SK-N-SH (cell line): ENCODE measurements at regions not wholly inside any gene's neighbourhood (a gene's known extent, or its start where the extent isn't known, plus 50 kb on each side); places are given as distances from the start of the nearest gene placed in this dataset.

Experiments used
- CTCF ChIA-PET: fragments of 300-600, 350-600 bp; formaldehyde crosslinking; extraction: SDS; loops from one replicate; lab custom pipeline; 2021; lab: Yijun Ruan, JAX
- POLR2A ChIA-PET: fragments of 350-600 bp; sonication (Branson Sonifier 250); formaldehyde crosslinking; extraction: SDS; loops from one replicate; lab custom pipeline; 2020; ENCODE audit warnings: antibody characterized with exemption, inconsistent platforms; lab: Yijun Ruan, JAX
- DNase-seq: peaks from one replicate; pipeline ENCODE4 v3.0.0; 2012
- H2AFZ ChIP-seq: fragments of 200-600 bp; sonication (generic); 2 replicates; pipeline ENCODE4 v1.8.1; 2016; ENCODE audit warnings: antibody characterized with exemption, mild to moderate bottlenecking, low read depth
- H3F3A ChIP-seq: fragments of 200-600 bp; sonication (generic); replicated peaks from 2 replicates; pipeline ENCODE3; 2016; ENCODE audit warnings: antibody characterized with exemption, mild to moderate bottlenecking; ENCODE audit not compliant: insufficient read depth
- H3K27ac ChIP-seq, 2 experiments: fragments of 200-500 bp in 1 of 2; fragments of 200-600 bp in 1 of 2; sonication (Bioruptor generic) in 1 of 2; sonication (generic), shearing (Covaris generic) in 1 of 2; 2 replicates each; pipeline versions ENCODE4 v1.5.1 to v1.6.1; 2014 to 2016; ENCODE audit warnings: low read depth in 2 of 2, inconsistent platforms in 1 of 2, low read length in 1 of 2, mild to moderate bottlenecking in 1 of 2, mixed read lengths in 1 of 2
- H3K27me3 ChIP-seq: fragments of 200-600 bp; sonication (generic), shearing (Covaris generic); 2 replicates; pipeline ENCODE4 v1.6.1; 2016; ENCODE audit warnings: mixed run types; ENCODE audit not compliant: insufficient read depth
- H3K36me3 ChIP-seq, 2 experiments: fragments of 200-500 bp in 1 of 2; fragments of 200-600 bp in 1 of 2; sonication (Bioruptor generic) in 1 of 2; sonication (generic) in 1 of 2; replicated peaks in 1 of 2; 2 replicates each; pipeline versions ENCODE3 to v1.5.1; 2014 to 2016; ENCODE audit warnings: low read length in 1 of 2, mild to moderate bottlenecking in 1 of 2; ENCODE audit not compliant: insufficient read depth in 2 of 2, control insufficient read depth in 1 of 2
- H3K4me1 ChIP-seq, 2 experiments: fragments of 200-500 bp in 1 of 2; fragments of 200-600 bp in 1 of 2; sonication (Bioruptor generic) in 1 of 2; sonication (generic), shearing (Covaris generic) in 1 of 2; 2 replicates each; pipeline versions ENCODE4 v1.5.1 to v1.6.1; 2014 to 2016; ENCODE audit warnings: low read depth in 1 of 2, low read length in 1 of 2, mixed run types in 1 of 2; ENCODE audit not compliant: insufficient read depth in 2 of 2, control insufficient read depth in 1 of 2
- H3K4me2 ChIP-seq: fragments of 200-600 bp; sonication (generic), shearing (Covaris generic); 2 replicates; pipeline ENCODE4 v1.6.1; 2017; ENCODE audit warnings: mixed run types
- H3K4me3 ChIP-seq, 2 experiments: fragments of 200-500 bp in 1 of 2; fragments of 200-600 bp in 1 of 2; sonication (Bioruptor generic) in 1 of 2; sonication (generic), shearing (Covaris generic) in 1 of 2; 2 replicates each; pipeline versions ENCODE4 v1.5.1 to v1.8.1; 2014 to 2016; ENCODE audit warnings: low read depth in 2 of 2, inconsistent platforms in 1 of 2, low read length in 1 of 2, mild to moderate bottlenecking in 1 of 2, mixed read lengths in 1 of 2, moderate library complexity in 1 of 2
- H3K79me2 ChIP-seq: fragments of 200-600 bp; sonication (generic); 2 replicates; pipeline ENCODE4 v1.8.1; 2017; ENCODE audit warnings: mild to moderate bottlenecking; ENCODE audit not compliant: insufficient read depth
- H3K9ac ChIP-seq: fragments of 200-600 bp; sonication (generic); 2 replicates; pipeline ENCODE4 v1.6.1; 2017; ENCODE audit warnings: mixed run types
- H3K9me2 ChIP-seq: fragments of 200-600 bp; sonication (generic); 2 replicates; pipeline ENCODE4 v1.6.1; 2017; ENCODE audit warnings: mixed run types
- H3K9me3 ChIP-seq: fragments of 200-600 bp; sonication (generic); 2 replicates; pipeline ENCODE4 v1.6.1; 2017; ENCODE audit warnings: mixed run types, mild to moderate bottlenecking, moderate library complexity
- H4K20me1 ChIP-seq: fragments of 200-600 bp; sonication (generic); 2 replicates; pipeline ENCODE4 v1.6.1; 2017; ENCODE audit warnings: mild to moderate bottlenecking, mixed run types; ENCODE audit not compliant: insufficient read depth
- CTCF ChIP-seq: fragments of 200-600 bp; sonication (generic); IDR thresholded peaks from 2 replicates; pipeline ENCODE4 v1.6.1; 2017; ENCODE audit warnings: antibody characterized with exemption, mild to moderate bottlenecking, moderate library complexity
- EP300 ChIP-seq, 2 experiments: IDR thresholded peaks; 2 replicates each; pipeline versions ENCODE4 v1.4.0 to v1.6.1; 2012; ENCODE audit warnings: borderline replicate concordance in 1 of 2, low read depth in 1 of 2, low read length in 1 of 2
- GABPA ChIP-seq: IDR thresholded peaks from 2 replicates; pipeline ENCODE4 v1.4.0; 2012; ENCODE audit warnings: low read depth, mild to moderate bottlenecking
- NFIC ChIP-seq: IDR thresholded peaks from 2 replicates; pipeline ENCODE4 v1.4.0; 2012; ENCODE audit warnings: borderline replicate concordance
- POLR2AphosphoS5 ChIP-seq: IDR thresholded peaks from 2 replicates; pipeline ENCODE4 v1.6.1; 2012; ENCODE audit warnings: low read depth, low read length
- RAD21 ChIP-seq: IDR thresholded peaks from 2 replicates; pipeline ENCODE4 v1.6.1; 2012; ENCODE audit warnings: mild to moderate bottlenecking, low read length
- RCOR1 ChIP-seq: fragments of 150-350 bp; IDR thresholded peaks from 2 replicates; pipeline ENCODE4 v1.6.1; 2017; ENCODE audit warnings: antibody characterized with exemption, low read length
- RFX5 ChIP-seq: IDR thresholded peaks from 2 replicates; pipeline ENCODE4 v1.6.1; 2012; ENCODE audit warnings: mild to moderate bottlenecking, improper control_type of control experiment, low read length
- RXRA ChIP-seq: IDR thresholded peaks from 2 replicates; pipeline ENCODE4 v1.4.0; 2012; ENCODE audit warnings: low read depth, mild to moderate bottlenecking, borderline replicate concordance
- SIN3A ChIP-seq: IDR thresholded peaks from 2 replicates; pipeline ENCODE4 v1.6.1; 2012; ENCODE audit warnings: low read depth, mild to moderate bottlenecking, low read length, moderate library complexity, borderline replicate concordance
- TCF12 ChIP-seq: IDR thresholded peaks from 2 replicates; pipeline ENCODE4 v1.4.0; 2012
- TEAD4 ChIP-seq: IDR thresholded peaks from 2 replicates; pipeline ENCODE4 v1.4.0; 2012; ENCODE audit warnings: mild to moderate bottlenecking, borderline replicate concordance; ENCODE audit not compliant: insufficient read depth
- YY1 ChIP-seq: IDR thresholded peaks from 2 replicates; pipeline ENCODE4 v1.4.0; 2012; ENCODE audit warnings: low read depth, mild to moderate bottlenecking
- ZBTB33 ChIP-seq: IDR thresholded peaks from 2 replicates; pipeline ENCODE4 v1.4.0; 2012; ENCODE audit warnings: low read depth, borderline replicate concordance
- WGBS: methylation state at CpG from one replicate; pipeline ENCODE4 v1.1.6; 2017; ENCODE audit warnings: low lambda C conversion rate; 5-methylcytosine and 5-hydroxymethylcytosine counted together

- ChIA-PET CTCF (interaction anchor here (0.7 to 0.9 kb wide), 2 partner anchors 801 to 822 kb away, joined by 3 read pairs; no protein-coding TSS in a partner anchor), POLR2A (interaction anchor here (0.6 kb wide), 1 partner anchor 580 kb away, joined by 4 read pairs; no protein-coding TSS in a partner anchor)
- Histone ChIP-seq H3K4me2 (no peak overlapping the region), H3K9me3 (no peaks in the 10 kb centered on the region), H2AFZ (no peak overlapping the region), H3K36me3 (no peaks in the 10 kb centered on the region), H3K27ac (no peak overlapping the region), H3K79me2 (no peaks in the 10 kb centered on the region), H3K27me3 (no peaks in the 10 kb centered on the region), H4K20me1 (no peaks in the 10 kb centered on the region), H3K4me3 (no peak overlapping the region), H3K9ac (no peak overlapping the region), H3K9me2 (no peaks in the 10 kb centered on the region), H3F3A (no peaks in the 10 kb centered on the region), H3K4me1 (peaks cover 2 to 19% of the 10 kb centered on the region in 2 experiments; a peak in 2 of 4 replicates)
- no peak for DNase-seq
- 54% methylated on average over 3 of the region's 3 CpGs for WGBS
- no peak for TF ChIP-seq POLR2AphosphoS5
- no peak for TF ChIP-seq CTCF
- TF ChIP-seq GABPA = no peak
- no peak for TF ChIP-seq SIN3A
- no peak for TF ChIP-seq RAD21
- no peak for TF ChIP-seq YY1
- no peak for TF ChIP-seq EP300 (IDR thresholded peaks at IDR 0.05; ENCODE audit: borderline replicate concordance in 1 of 2, low read depth in 1 of 2, low read length in 1 of 2)
- no peak for TF ChIP-seq ZBTB33
- TF ChIP-seq TEAD4 = no peak
These were observed 339.3 kb upstream of the NR5A2 start for GRCh38 chr1:199688133-199688676.

DNA sequence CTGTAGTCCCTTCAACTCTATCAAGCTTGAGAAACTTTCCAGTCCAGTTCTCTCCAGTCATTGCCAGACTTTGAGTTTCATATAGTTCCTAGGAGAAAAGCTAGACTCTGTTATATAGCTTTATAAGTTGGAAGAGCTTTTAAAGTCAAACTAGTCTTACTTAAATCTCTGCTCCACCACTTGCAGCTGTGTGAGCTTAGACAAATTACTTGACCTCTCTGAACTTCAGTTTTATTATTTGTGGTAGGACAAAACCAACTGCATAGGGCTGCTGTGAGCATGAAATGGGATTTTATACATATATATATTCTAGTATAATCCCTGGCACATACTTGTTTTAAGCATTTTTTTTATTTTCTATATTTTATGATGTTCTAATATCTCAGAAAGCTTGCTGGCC, 338.7 kb upstream of the NR5A2 start:
- Histone ChIP-seq H4K20me1 (no peaks in the 10 kb centered on the region), H3K9me3 (no peaks in the 10 kb centered on the region), H3K4me2 (no peak overlapping the region), H3K9me2 (no peaks in the 10 kb centered on the region), H3K4me1 (peaks cover 2 to 19% of the 10 kb centered on the region in 2 experiments; a peak in 2 of 4 replicates), H3K27me3 (no peaks in the 10 kb centered on the region), H3K36me3 (no peaks in the 10 kb centered on the region), H3F3A (no peaks in the 10 kb centered on the region), H3K79me2 (no peaks in the 10 kb centered on the region), H3K9ac (no peak overlapping the region), H3K4me3 (no peak overlapping the region), H2AFZ (no peak overlapping the region), H3K27ac (no peak overlapping the region)
- TF ChIP-seq RCOR1 (no peak), RFX5 (no peak), RXRA (no peak), NFIC (no peak), TCF12 (no peak), YY1 (no peak), RAD21 (no peak)
- DNase-seq = no peak
- POLR2A ChIA-PET = no interaction called here
- CTCF ChIA-PET = interaction anchor here (0.5 to 1.0 kb wide), 6 partner anchors 15 to 822 kb away, joined by 3 read pairs; no protein-coding TSS in a partner anchor
